HEK293 (cell line): ENCODE measurements at regions not wholly inside any gene's neighbourhood (a gene's known extent, or its start where the extent isn't known, plus 50 kb on each side); places are given as distances from the start of the nearest gene placed in this dataset.

Experiments used
- CTCF ChIA-PET: fragments of 350-600 bp; formaldehyde crosslinking; extraction: SDS; loops from one replicate; lab custom pipeline; 2021; ENCODE audit warnings: antibody characterized with exemption; lab: Yijun Ruan, JAX
- POLR2A ChIA-PET: fragments of 300-600 bp; formaldehyde crosslinking; extraction: SDS; loops from one replicate; lab custom pipeline; 2020; ENCODE audit warnings: antibody characterized with exemption, inconsistent platforms; lab: Yijun Ruan, JAX
- H3K27ac ChIP-seq: fragments of 200-500 bp; sonication (Bioruptor generic); 2 replicates; pipeline ENCODE4 v1.5.1; 2014; ENCODE audit warnings: low read depth, low read length, control low read depth, inconsistent platforms; ENCODE audit errors: extremely low read depth
- H3K36me3 ChIP-seq, 2 experiments: fragments of 200-500 bp in 1 of 2; sonication (Bioruptor generic) in 1 of 2; 1 replicate in 1 of 2; 2 replicates in 1 of 2; pipeline ENCODE4 v1.5.1; 2014 to 2017; ENCODE audit warnings: inconsistent platforms in 2 of 2, low read length in 2 of 2; ENCODE audit not compliant: control insufficient read depth in 2 of 2, insufficient read depth in 1 of 2
- H3K4me1 ChIP-seq: fragments of 200-500 bp; sonication (Bioruptor generic); 2 replicates; pipeline ENCODE4 v1.5.1; 2014; ENCODE audit warnings: mild to moderate bottlenecking, low read length, inconsistent platforms; ENCODE audit not compliant: control insufficient read depth, insufficient read depth
- H3K4me3 ChIP-seq: 2 replicates; pipeline ENCODE4 v1.5.1; 2011; ENCODE audit warnings: low read depth, mild to moderate bottlenecking, control low read depth, low read length, moderate library complexity
- H3K9me3 ChIP-seq: fragments of 200-500 bp; sonication (Bioruptor generic); 2 replicates; pipeline ENCODE4 v1.5.1; 2014; ENCODE audit warnings: low read depth, low read length, inconsistent platforms; ENCODE audit not compliant: control insufficient read depth, insufficient read depth
- GLI2 ChIP-seq: fragments of 450-650 bp; formaldehyde crosslinking; IDR thresholded peaks from 2 replicates; pipeline ENCODE4; 2017; ENCODE audit warnings: missing biosample characterization, missing genetic modification characterization, low read depth, borderline replicate concordance
- KLF8 ChIP-seq: fragments of 450-650 bp; formaldehyde crosslinking; IDR thresholded peaks from 2 replicates; pipeline ENCODE4 v1.5.1; 2016; ENCODE audit warnings: missing biosample characterization, missing genetic modification characterization
- SCRT1 ChIP-seq: fragments of 450-650 bp; formaldehyde crosslinking; IDR thresholded peaks from 2 replicates; pipeline ENCODE4 v1.5.1; 2016; ENCODE audit warnings: missing biosample characterization, missing genetic modification characterization, borderline replicate concordance
- SP2 ChIP-seq: fragments of 450-650 bp; formaldehyde crosslinking; IDR thresholded peaks from 2 replicates; pipeline ENCODE4 v1.5.1; 2016; ENCODE audit warnings: missing biosample characterization, missing genetic modification characterization
- ZBTB20 ChIP-seq: fragments of 450-650 bp; formaldehyde crosslinking; IDR thresholded peaks from 2 replicates; pipeline ENCODE4 v1.5.1; 2016; ENCODE audit warnings: missing biosample characterization, missing genetic modification characterization
- ZEB2 ChIP-seq: fragments of 450-650 bp; formaldehyde crosslinking; IDR thresholded peaks from 2 replicates; pipeline ENCODE4 v1.5.1; 2016; ENCODE audit warnings: missing biosample characterization, missing genetic modification characterization
- ZNF114 ChIP-seq: fragments of 450-650 bp; formaldehyde crosslinking; IDR thresholded peaks from 2 replicates; pipeline ENCODE4 v1.5.0; 2017; ENCODE audit warnings: missing biosample characterization, missing genetic modification characterization
- ZNF223 ChIP-seq: fragments of 450-650 bp; formaldehyde crosslinking; IDR thresholded peaks from 2 replicates; pipeline ENCODE4 v1.5.1; 2016; ENCODE audit warnings: missing biosample characterization, missing genetic modification characterization
- ZNF280D ChIP-seq: fragments of 450-650 bp; formaldehyde crosslinking; IDR thresholded peaks from 2 replicates; pipeline ENCODE4 v1.5.1; 2016; ENCODE audit warnings: missing biosample characterization, missing genetic modification characterization
- ZNF514 ChIP-seq: fragments of 450-650 bp; formaldehyde crosslinking; IDR thresholded peaks from 2 replicates; pipeline ENCODE4 v1.5.1; 2016; ENCODE audit warnings: missing biosample characterization, missing genetic modification characterization
- ZNF544 ChIP-seq: fragments of 450-650 bp; formaldehyde crosslinking; IDR thresholded peaks from 2 replicates; pipeline ENCODE4 v1.5.0; 2017; ENCODE audit warnings: missing biosample characterization, missing genetic modification characterization
- ZNF549 ChIP-seq: fragments of 450-650 bp; IDR thresholded peaks from 2 replicates; pipeline ENCODE4 v1.5.1; 2018; ENCODE audit warnings: missing biosample characterization, missing genetic modification characterization, mild to moderate bottlenecking, inconsistent platforms, moderate library complexity
- ZNF785 ChIP-seq: fragments of 450-650 bp; formaldehyde crosslinking; IDR thresholded peaks from 2 replicates; pipeline ENCODE4 v1.5.1; 2016; ENCODE audit warnings: missing biosample characterization, missing genetic modification characterization
- TF ChIP-seq, protein P1 (sequence below): fragments of 450-650 bp; formaldehyde crosslinking; IDR thresholded peaks from 2 replicates; pipeline ENCODE4 v1.5.1; 2016; ENCODE audit warnings: missing biosample characterization, missing genetic modification characterization
- TF ChIP-seq, protein P2 (sequence below): fragments of 450-650 bp; formaldehyde crosslinking; conservative IDR thresholded peaks from 2 replicates; pipeline ENCODE4 v1.5.1; 2016; ENCODE audit warnings: low read depth, missing biosample characterization, missing genetic modification characterization

DNA sequence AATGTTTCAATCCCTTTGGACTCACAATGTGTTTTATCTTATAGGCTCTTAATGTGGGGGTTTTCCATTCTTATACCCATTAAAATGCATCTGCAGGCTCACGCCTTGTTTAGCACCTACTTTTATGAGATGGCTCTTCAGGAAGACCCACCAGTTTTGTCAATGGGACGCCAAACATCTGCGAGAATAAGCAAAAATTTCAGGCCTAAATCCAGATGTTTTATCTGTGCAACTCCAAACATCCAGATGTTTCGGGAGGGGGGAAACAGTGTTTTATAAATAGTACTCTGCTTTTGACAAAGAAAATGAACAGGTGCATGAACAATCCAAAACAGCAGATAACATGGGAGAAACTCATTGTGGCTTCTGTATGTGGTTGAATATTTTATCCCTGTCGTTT lies 342.8 kb downstream of the DHX15 start:
- ChIA-PET CTCF (interaction anchor here (0.6 to 0.7 kb wide), 2 partner anchors 26 to 101 kb away, joined by 3 to 4 read pairs; no protein-coding TSS in a partner anchor), POLR2A (no interaction called here)
- Histone ChIP-seq H3K4me3 (no peak overlapping the region), H3K27ac (no peak overlapping the region), H3K9me3 (no peaks in the 10 kb centered on the region), H3K4me1 (no peaks in the 10 kb centered on the region), H3K36me3 (no peaks in the 10 kb centered on the region)
- no peak for TF ChIP-seq SCRT1 (tag by site-specific recombination)
- no peak for TF ChIP-seq ZNF280D (tag by site-specific recombination)
- no peak for TF ChIP-seq GLI2 (tag by site-specific recombination)
- TF ChIP-seq ZNF514 (tag by site-specific recombination): no peak
- TF ChIP-seq ZBTB20 (tag by site-specific recombination): no peak
- TF ChIP-seq ZNF544 (tag by site-specific recombination): no peak
- no peak for TF ChIP-seq KLF8 (tag by site-specific recombination)
- no peak for TF ChIP-seq ZNF223 (tag by site-specific recombination)
- no peak for TF ChIP-seq ZEB2
- TF ChIP-seq, protein P1, sequence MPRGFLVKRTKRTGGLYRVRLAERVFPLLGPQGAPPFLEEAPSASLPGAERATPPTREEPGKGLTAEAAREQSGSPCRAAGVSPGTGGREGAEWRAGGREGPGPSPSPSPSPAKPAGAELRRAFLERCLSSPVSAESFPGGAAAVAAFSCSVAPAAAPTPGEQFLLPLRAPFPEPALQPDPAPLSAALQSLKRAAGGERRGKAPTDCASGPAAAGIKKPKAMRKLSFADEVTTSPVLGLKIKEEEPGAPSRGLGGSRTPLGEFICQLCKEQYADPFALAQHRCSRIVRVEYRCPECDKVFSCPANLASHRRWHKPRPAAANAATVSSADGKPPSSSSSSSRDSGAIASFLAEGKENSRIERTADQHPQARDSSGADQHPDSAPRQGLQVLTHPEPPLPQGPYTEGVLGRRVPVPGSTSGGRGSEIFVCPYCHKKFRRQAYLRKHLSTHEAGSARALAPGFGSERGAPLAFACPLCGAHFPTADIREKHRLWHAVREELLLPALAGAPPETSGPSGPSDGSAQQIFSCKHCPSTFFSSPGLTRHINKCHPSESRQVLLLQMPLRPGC: no peak
- TF ChIP-seq, protein P2, sequence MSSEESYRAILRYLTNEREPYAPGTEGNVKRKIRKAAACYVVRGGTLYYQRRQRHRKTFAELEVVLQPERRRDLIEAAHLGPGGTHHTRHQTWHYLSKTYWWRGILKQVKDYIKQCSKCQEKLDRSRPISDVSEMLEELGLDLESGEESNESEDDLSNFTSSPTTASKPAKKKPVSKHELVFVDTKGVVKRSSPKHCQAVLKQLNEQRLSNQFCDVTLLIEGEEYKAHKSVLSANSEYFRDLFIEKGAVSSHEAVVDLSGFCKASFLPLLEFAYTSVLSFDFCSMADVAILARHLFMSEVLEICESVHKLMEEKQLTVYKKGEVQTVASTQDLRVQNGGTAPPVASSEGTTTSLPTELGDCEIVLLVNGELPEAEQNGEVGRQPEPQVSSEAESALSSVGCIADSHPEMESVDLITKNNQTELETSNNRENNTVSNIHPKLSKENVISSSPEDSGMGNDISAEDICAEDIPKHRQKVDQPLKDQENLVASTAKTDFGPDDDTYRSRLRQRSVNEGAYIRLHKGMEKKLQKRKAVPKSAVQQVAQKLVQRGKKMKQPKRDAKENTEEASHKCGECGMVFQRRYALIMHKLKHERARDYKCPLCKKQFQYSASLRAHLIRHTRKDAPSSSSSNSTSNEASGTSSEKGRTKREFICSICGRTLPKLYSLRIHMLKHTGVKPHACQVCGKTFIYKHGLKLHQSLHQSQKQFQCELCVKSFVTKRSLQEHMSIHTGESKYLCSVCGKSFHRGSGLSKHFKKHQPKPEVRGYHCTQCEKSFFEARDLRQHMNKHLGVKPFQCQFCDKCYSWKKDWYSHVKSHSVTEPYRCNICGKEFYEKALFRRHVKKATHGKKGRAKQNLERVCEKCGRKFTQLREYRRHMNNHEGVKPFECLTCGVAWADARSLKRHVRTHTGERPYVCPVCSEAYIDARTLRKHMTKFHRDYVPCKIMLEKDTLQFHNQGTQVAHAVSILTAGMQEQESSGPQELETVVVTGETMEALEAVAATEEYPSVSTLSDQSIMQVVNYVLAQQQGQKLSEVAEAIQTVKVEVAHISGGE (tag by site-specific recombination): no peak
- TF ChIP-seq ZNF785 (tag by site-specific recombination): no peak
- TF ChIP-seq ZNF114: no peak
- TF ChIP-seq SP2 (tag by site-specific recombination): no peak

GRCh38 chr4:24240655-24241054 lies 343.7 kb downstream of the DHX15 start:
- POLR2A ChIA-PET: no interaction called here
- H3K4me1 ChIP-seq: no peaks in the 10 kb centered on the region
- no peaks in the 10 kb centered on the region for H3K9me3 ChIP-seq
- CTCF ChIA-PET: interaction anchor here (0.6 to 0.7 kb wide), 2 partner anchors 27 to 102 kb away, joined by 3 to 4 read pairs; no protein-coding TSS in a partner anchor
- H3K27ac ChIP-seq: no peak overlapping the region
- H3K4me3 ChIP-seq: no peak overlapping the region
- TF ChIP-seq ZNF549 (tag by site-specific recombination): no peak
- H3K36me3 ChIP-seq: no peaks in the 10 kb centered on the region
